BJ (cell line): ENCODE measurements at regions not wholly inside any gene's neighbourhood (a gene's known extent, or its start where the extent isn't known, plus 50 kb on each side); places are given as distances from the start of the nearest gene placed in this dataset. TPM values are rescaled to one million over a fixed set of nuclear protein-coding genes. Genes with fewer than 3 reads are reported as not detected.

Experiments used
- CTCF ChIA-PET: fragments of 350-600 bp; formaldehyde crosslinking; extraction: SDS; loops from one replicate; lab custom pipeline; 2021; ENCODE audit warnings: antibody characterized with exemption, inconsistent platforms; lab: Yijun Ruan, JAX
- POLR2A ChIA-PET: fragments of 300-600 bp; sonication (Branson Sonifier 250); formaldehyde crosslinking; extraction: SDS; loops from one replicate; lab custom pipeline; 2021; ENCODE audit warnings: antibody characterized with exemption; lab: Charles Lee
- DNase-seq: peaks from one replicate; pipeline ENCODE4 v3.0.0-alpha.2; 2011; ENCODE audit warnings: low read depth
- H3K27me3 ChIP-seq: 2 replicates; pipeline ENCODE4 v1.6.0; 2011; ENCODE audit warnings: low read length; ENCODE audit not compliant: control insufficient read depth, insufficient read depth
- H3K36me3 ChIP-seq: 2 replicates; pipeline ENCODE4 v1.5.1; 2011; ENCODE audit warnings: low read length; ENCODE audit not compliant: control insufficient read depth, insufficient read depth
- H3K4me3 ChIP-seq: 2 replicates; pipeline ENCODE4 v1.5.1; 2011; ENCODE audit warnings: low read depth, mild to moderate bottlenecking, control low read depth, low read length
- small RNA-seq: library from RNA; depleted of rRNA; stranded (forward); fragments of <200 nt; gene quantifications from one replicate; pipeline ENCODE3, GENCODE V24; 2012; ENCODE audit warnings: low replicate concordance, low read depth; ENCODE audit not compliant: insufficient read length
- TF ChIP-seq, protein P1 (sequence below): IDR thresholded peaks from 2 replicates; pipeline ENCODE4 v1.5.1; 2011; ENCODE audit warnings: low read depth, mild to moderate bottlenecking, control low read depth, inconsistent platforms, low read length, moderate library complexity; ENCODE audit not compliant: insufficient read depth

DNA sequence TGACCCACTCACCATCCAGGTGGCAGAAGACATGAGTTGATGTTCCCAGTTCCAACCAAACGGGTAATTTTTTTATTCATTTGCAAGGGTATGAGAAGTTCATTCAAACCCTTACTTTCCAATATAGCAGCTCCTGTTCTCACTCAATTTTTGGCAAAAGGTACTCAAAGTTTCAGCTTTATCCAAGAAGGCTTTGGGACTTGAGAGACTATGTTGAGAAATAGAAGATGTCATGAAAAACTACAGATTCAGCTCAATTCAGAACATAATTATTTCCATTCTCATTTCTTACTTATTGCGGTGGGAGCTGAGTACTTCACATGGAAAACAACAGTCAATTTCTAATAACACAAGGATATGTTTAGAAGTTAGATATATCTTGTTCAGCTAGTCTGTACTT lies 162.3 kb downstream of the FNDC1 start:
- no peak for DNase-seq
- TF ChIP-seq, protein P1, sequence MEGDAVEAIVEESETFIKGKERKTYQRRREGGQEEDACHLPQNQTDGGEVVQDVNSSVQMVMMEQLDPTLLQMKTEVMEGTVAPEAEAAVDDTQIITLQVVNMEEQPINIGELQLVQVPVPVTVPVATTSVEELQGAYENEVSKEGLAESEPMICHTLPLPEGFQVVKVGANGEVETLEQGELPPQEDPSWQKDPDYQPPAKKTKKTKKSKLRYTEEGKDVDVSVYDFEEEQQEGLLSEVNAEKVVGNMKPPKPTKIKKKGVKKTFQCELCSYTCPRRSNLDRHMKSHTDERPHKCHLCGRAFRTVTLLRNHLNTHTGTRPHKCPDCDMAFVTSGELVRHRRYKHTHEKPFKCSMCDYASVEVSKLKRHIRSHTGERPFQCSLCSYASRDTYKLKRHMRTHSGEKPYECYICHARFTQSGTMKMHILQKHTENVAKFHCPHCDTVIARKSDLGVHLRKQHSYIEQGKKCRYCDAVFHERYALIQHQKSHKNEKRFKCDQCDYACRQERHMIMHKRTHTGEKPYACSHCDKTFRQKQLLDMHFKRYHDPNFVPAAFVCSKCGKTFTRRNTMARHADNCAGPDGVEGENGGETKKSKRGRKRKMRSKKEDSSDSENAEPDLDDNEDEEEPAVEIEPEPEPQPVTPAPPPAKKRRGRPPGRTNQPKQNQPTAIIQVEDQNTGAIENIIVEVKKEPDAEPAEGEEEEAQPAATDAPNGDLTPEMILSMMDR: no peak
- H3K4me3 ChIP-seq: no peak overlapping the region
- CTCF ChIA-PET: no interaction called here
- no peaks in the 10 kb centered on the region for H3K36me3 ChIP-seq
- POLR2A ChIA-PET: no interaction called here
- H3K27me3 ChIP-seq: no peaks in the 10 kb centered on the region

DNA sequence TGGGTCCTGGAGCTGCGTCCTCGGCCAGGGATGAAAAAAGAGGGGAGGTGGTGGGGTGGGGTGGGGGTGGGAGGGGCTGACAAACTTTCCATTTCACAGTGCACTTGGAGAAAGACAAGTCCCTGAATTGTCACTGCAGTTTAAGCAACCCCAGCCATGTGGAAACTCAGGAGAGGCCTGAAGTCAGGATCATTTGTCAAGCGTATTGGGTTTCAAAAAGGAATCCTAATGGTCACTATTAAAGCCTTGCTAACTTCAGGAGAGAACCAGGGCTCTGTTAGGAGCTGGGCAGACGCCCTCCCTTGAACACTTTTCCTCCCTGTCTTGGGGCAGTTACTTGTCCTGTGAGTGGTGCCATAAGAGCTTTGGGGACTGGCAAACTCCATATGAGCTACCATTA lies 159.9 kb downstream of the FNDC1 start:
- Histone ChIP-seq H3K36me3 (no peaks in the 10 kb centered on the region), H3K4me3 (no peak overlapping the region), H3K27me3 (no peaks in the 10 kb centered on the region)
- DNase-seq: no peak
- ChIA-PET POLR2A (no interaction called here), CTCF (no interaction called here)
- TF ChIP-seq, protein P1: no peak

DNA sequence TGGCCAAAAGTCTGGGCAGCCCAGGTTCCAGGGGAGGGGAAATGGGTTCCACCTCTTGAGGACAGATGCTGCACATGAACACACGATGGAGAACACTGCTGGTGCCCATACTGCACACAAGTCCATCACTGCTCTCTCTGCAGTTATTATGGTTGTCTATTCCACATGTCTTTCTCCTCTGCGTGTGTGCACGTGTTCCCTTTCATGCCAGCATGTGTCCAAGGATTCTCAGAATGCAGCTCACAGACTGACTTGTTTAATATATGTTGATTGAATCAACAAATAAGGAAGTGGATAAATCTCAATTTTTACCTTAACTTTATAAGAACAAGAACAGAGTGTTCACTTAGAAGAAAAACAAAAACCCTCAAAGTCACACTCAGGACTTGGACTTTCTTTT lies 158.9 kb downstream of the FNDC1 start:
- CTCF ChIA-PET: no interaction called here

DNA sequence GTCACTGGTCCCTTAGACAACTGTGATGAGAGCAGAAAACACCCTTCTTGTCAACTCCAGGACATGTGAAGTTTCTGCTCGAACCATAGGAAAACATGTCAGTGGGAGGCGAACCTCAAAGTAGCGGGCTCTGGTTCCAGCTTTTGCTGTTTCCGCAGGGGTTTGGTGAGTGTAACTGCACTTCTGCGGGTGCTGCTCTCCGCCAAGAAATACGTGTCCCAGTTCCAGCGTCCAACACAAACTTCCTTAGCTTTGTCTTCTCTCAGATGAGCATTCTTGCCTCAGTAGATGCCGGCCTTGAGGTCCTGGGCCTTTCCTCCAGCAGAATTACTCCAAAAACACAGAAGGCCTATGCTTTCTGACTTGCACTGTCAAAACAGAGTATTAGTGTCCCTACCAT lies 156.3 kb downstream of the FNDC1 start:
- CTCF ChIA-PET: no interaction called here
- TF ChIP-seq, protein P1: no peak
- DNase-seq: no peak

More for the DNA sequence above, 158.9 kb downstream of the FNDC1 start:
- POLR2A ChIA-PET: no interaction called here
- Histone ChIP-seq H3K27me3 (no peaks in the 10 kb centered on the region), H3K4me3 (no peak overlapping the region), H3K36me3 (no peaks in the 10 kb centered on the region)
- TF ChIP-seq, protein P1: no peak
- no peak for DNase-seq

DNA sequence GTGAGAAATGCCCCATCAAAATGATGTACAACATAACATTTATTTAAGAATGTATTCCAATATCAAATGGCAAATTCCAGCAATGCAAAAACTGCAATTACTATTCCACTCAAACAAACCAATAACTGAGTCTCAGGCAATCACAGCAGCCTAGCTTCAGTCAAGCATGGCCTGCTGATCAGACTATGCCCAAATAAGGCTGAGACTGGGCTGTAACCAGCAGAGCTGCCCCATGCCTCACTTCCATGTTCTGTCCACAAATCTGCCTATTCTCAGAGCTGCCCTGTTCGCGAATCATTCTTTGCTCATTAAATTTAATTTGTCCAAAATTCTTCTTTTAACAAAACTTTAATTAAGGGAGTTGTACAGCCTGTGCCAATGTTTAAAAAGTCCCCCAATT lies 155.4 kb downstream of the FNDC1 start:
- CTCF ChIA-PET: no interaction called here
- POLR2A ChIA-PET: no interaction called here
- DNase-seq: no peak

More for the DNA sequence above, 156.3 kb downstream of the FNDC1 start:
- no peak overlapping the region for H3K4me3 ChIP-seq
- H3K36me3 ChIP-seq: no peaks in the 10 kb centered on the region
- POLR2A ChIA-PET: no interaction called here
- no peaks in the 10 kb centered on the region for H3K27me3 ChIP-seq

More for the DNA sequence above, 155.4 kb downstream of the FNDC1 start:
- Histone ChIP-seq H3K36me3 (no peaks in the 10 kb centered on the region), H3K27me3 (no peaks in the 10 kb centered on the region), H3K4me3 (no peak overlapping the region)
- TF ChIP-seq, protein P1: no peak

Small RNA genes in the stretch of these regions (small RNA-seq; reads per million reads assigned to genes)
- gene AL078604.3: not detected
